Small intestine (tissue), 7 donors: ENCODE measurements at regions not wholly inside any gene's neighbourhood (a gene's known extent, or its start where the extent isn't known, plus 50 kb on each side); places are given as distances from the start of the nearest gene placed in this dataset.
"Not testable (repeated sequence)": the region's sequence is repeated elsewhere in the genome, so short reads cannot be mapped to it uniquely, and the experiment has no call there.

Experiments
- DNase-seq, 2 donors: peaks; one replicate each; pipeline versions ENCODE4 v3.0.0 to v3.0.0-alpha.2; 2013
- FAIRE-seq: peaks from 2 replicates; lab custom pipeline; 2012; peaks lifted over from hg19 to GRCh38; lab: Jason Lieb, UNC
- H3K27ac ChIP-seq, 3 donors: one replicate each; pipeline ENCODE4 v1.5.1; 2013; ENCODE audit warnings: low read length in 2 of 3, mild to moderate bottlenecking in 2 of 3, control low read depth in 1 of 3, inconsistent platforms in 1 of 3, low read depth in 1 of 3, moderate library complexity in 1 of 3
- H3K27me3 ChIP-seq, 3 donors: one replicate each; pipeline ENCODE4 v1.6.1; 2013; ENCODE audit warnings: low read length in 3 of 3, inconsistent platforms in 1 of 3; ENCODE audit not compliant: control insufficient read depth in 3 of 3, insufficient read depth in 3 of 3
- H3K36me3 ChIP-seq, 3 donors: one replicate each; pipeline ENCODE4 v1.6.1; 2013; ENCODE audit warnings: low read length in 3 of 3, inconsistent platforms in 1 of 3, low read depth in 1 of 3, mild to moderate bottlenecking in 1 of 3, moderate library complexity in 1 of 3; ENCODE audit not compliant: control insufficient read depth in 3 of 3, insufficient read depth in 2 of 3
- H3K4me1 ChIP-seq, 3 donors: one replicate each; pipeline ENCODE4 v1.6.1; 2013; ENCODE audit warnings: low read length in 2 of 3, inconsistent platforms in 1 of 3, low read depth in 1 of 3, mild to moderate bottlenecking in 1 of 3, moderate library complexity in 1 of 3; ENCODE audit not compliant: control insufficient read depth in 3 of 3, insufficient read depth in 2 of 3
- H3K4me3 ChIP-seq, 3 donors: one replicate each; pipeline ENCODE4 v1.5.1; 2013; ENCODE audit warnings: low read length in 3 of 3, control low read depth in 1 of 3, inconsistent platforms in 1 of 3, low read depth in 1 of 3, mild to moderate bottlenecking in 1 of 3, moderate library complexity in 1 of 3
- H3K9me3 ChIP-seq, 2 donors: one replicate each; pipeline ENCODE4 v1.6.1; 2013; ENCODE audit warnings: low read depth in 1 of 2, low read length in 1 of 2; ENCODE audit not compliant: control insufficient read depth in 2 of 2, insufficient read depth in 1 of 2
- WGBS, 3 donors: extraction: QIAGEN DNeasy Blood & Tissue Kit; methylation state at CpG; one replicate each; pipeline ENCODE4 v1.1.7; 2013; 5-methylcytosine and 5-hydroxymethylcytosine counted together
- donor health status: healthy with polysubstance abuse.
- donor health status: control.
- donor health status: control.
- donor health status: Bipolar disorder and iron deficiency.
- donor health status: healthy.

DNA sequence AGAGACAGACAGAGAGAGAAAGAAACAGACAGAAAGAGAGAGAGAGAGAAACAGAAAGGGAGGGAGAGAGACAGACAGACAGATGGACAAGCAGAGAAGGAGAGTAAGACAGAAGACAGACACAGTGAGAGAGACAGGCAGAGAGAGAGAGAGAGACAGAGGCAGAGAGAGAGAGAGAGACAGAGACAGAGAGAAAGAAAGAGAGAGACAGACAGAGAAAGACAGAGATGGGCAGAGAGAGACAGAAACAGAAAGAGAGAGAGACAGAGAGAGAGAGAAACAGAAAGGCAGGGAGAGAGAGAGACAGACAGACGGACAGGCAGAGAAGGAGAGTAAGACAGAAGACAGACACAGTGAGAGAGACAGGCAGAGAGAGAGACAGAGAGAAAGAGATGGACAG, 754.3 kb upstream of the DEFB115 start:
- not testable (repeated sequence) for DNase-seq, H3K4me3 ChIP-seq, H3K9me3 ChIP-seq, H3K36me3 ChIP-seq, H3K27ac ChIP-seq, H3K4me1 ChIP-seq, H3K27me3 ChIP-seq, FAIRE-seq
- WGBS, 3 donors, result 31 to 57% (median 40%) methylated on average over 1 of the region's 1 CpG

DNA sequence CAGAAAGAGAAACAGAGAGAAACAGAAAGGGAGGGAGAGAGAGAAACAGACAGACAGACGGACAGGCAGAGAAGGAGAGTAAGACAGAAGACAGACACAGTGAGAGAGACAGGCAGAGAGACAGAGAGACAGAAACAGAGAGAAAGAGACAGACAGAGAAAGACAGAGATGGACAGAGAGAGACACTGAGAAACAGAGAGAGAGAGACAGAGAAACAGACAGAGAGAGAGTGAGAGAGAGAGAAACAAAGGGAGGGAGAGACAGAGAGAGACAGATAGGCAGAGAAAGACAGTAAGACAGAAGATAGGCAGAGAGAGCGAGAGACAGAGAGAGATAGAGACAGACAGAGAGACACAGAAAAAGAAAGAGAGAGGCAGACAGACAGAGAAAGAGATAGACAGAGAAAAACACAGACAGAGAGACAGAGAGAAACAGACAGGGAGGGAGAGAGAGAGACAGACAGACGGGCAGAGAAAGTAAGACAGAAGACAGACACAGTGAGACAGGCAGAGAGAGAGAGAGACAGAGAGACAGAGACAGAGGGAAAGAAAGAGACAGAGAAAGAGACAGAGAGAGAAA, 753.4 kb upstream of the DEFB115 start:
- H3K4me1 ChIP-seq, result no peaks in the 10 kb centered on the region
- FAIRE-seq, result no peak
- 59 to 75% (median 69%) methylated on average over 3 of the region's 3 CpGs for WGBS, 3 donors

DNA sequence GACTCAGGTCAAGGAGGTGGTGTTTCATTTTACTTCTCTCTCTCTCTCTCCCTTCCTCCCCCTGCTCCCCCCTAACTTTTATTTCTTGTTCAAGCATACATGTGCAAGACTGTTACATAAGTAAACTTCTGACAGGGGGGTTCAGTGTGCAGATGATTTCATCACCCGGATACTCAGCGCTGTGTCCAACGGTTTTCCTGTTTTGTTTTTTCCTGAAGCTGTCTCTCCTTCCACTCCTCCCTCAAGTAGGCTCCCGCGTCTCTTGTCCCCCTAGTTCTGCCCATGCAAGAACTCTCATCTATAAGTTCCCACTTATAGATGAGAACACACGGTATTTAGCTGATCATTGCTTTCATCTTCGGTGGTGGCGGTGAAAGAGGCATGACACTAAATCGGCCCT, 751.9 kb upstream of the DEFB115 start:
- Histone ChIP-seq H3K4me1 (no peaks in the 10 kb centered on the region), H3K27me3 (no peaks in the 10 kb centered on the region), H3K27ac (no peak overlapping the region), H3K9me3 (peaks cover 0 to 14% of the 10 kb centered on the region in 2 donors), H3K36me3 (no peaks in the 10 kb centered on the region), H3K4me3 (no peak overlapping the region)
- 90 to 93% (median 91%) methylated on average over 9 of the region's 9 CpGs for WGBS, 3 donors
- DNase-seq (no peak), FAIRE-seq (no peak)

More for the DNA sequence above, 753.4 kb upstream of the DEFB115 start:
- H3K36me3 ChIP-seq, result no peaks in the 10 kb centered on the region
- peak in 1 of 2 donors; percentile 1 for DNase-seq
- no peaks in the 10 kb centered on the region for H3K27me3 ChIP-seq
- H3K4me3 ChIP-seq, result no peak overlapping the region
- no peak overlapping the region for H3K27ac ChIP-seq
- H3K9me3 ChIP-seq, result peaks cover 0 to 14% of the 10 kb centered on the region in 2 donors

DNA sequence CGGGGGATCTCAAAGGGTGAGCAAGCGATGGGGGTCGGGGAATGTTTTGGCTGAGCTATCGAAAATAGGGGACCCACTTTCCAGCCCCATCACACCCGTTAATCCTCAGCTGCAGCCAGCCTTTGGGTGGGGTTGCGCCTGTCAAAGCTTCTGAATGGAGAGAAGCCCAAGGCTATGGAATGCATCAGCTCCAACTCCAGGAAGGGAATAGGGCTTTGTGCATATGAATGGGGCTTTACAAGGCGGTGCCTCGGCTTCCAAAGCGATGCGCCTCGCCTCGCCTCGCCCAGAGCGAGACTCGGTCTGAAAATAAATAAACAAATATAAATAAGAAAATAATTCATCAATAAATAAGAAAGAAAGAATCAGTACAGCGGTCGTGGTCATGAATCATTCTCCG, 751.4 kb upstream of the DEFB115 start:
- FAIRE-seq (no peak), DNase-seq (no peak)
- H3K9me3 ChIP-seq, result peaks cover 0 to 16% of the 10 kb centered on the region in 2 donors
- H3K27ac ChIP-seq, result no peak overlapping the region
- no peaks in the 10 kb centered on the region for H3K4me1 ChIP-seq
- H3K27me3 ChIP-seq, result no peaks in the 10 kb centered on the region
- no peaks in the 10 kb centered on the region for H3K36me3 ChIP-seq
- H3K4me3 ChIP-seq, result no peak overlapping the region
- 74 to 90% (median 89%) methylated on average over 18 of the region's 18 CpGs for WGBS, 3 donors

- not testable (repeated sequence) for H3K36me3 ChIP-seq, H3K4me1 ChIP-seq, FAIRE-seq, DNase-seq, H3K27me3 ChIP-seq, H3K27ac ChIP-seq, H3K4me3 ChIP-seq
- peaks cover 0 to 27% of the 10 kb centered on the region in 2 donors for H3K9me3 ChIP-seq
- WGBS, 3 donors, result 92 to 94% (median 94%) methylated on average over 21 of the region's 21 CpGs
Measured at GRCh38 chr20:30508382-30508781, 749.1 kb upstream of the DEFB115 start.

- FAIRE-seq (no peak), DNase-seq (no peak)
- Histone ChIP-seq H3K36me3 (no peaks in the 10 kb centered on the region), H3K4me3 (no peak overlapping the region), H3K9me3 (peaks cover 0 to 27% of the 10 kb centered on the region in 2 donors), H3K27me3 (no peaks in the 10 kb centered on the region), H3K27ac (no peak overlapping the region), H3K4me1 (no peaks in the 10 kb centered on the region)
- 83 to 88% (median 85%) methylated on average over 39 of the region's 39 CpGs for WGBS, 3 donors
Measured at GRCh38 chr20:30511322-30512030, 746.0 kb upstream of the DEFB115 start.

DNA sequence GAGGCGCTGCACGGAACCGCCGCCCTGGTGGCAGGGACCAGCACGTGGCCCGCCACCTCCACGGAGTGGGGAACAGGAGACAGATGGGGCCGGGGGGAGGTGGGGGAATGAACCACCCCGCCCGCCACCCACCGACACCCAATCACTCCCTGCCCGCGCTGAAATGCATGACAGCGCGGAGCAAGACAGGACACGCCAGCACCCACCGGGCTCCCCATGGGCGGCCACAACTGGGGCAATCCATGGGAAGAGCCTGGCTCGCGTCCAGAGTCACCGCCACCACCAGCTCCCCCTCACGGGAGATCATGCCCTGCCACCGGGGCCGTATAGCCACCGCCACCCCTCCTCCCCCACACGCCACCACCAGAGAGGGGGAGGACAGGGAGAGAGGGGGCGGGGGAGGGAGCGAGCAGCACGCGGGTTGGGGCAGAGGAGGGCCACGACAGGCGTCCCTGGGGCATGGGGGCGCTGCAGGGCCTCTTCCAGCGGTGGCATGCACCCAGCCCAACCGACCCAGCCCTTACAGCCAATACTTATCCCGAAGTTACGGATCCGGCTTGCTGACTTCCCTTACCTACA, 744.3 kb upstream of the DEFB115 start:
- no peak overlapping the region for H3K27ac ChIP-seq
- peaks cover 0 to 19% of the 10 kb centered on the region in 2 donors for H3K9me3 ChIP-seq
- DNase-seq (no peak), FAIRE-seq (no peak)
- no peaks in the 10 kb centered on the region for H3K36me3 ChIP-seq
- no peaks in the 10 kb centered on the region for H3K4me1 ChIP-seq
- no peaks in the 10 kb centered on the region for H3K27me3 ChIP-seq
- no peak overlapping the region for H3K4me3 ChIP-seq
- 92 to 96% (median 93%) methylated on average over 34 to 38 of the region's 38 CpGs for WGBS, 3 donors

- 92 to 95% (median 95%) methylated on average over 13 of the region's 13 CpGs for WGBS, 3 donors
- H3K4me3 ChIP-seq, H3K27ac ChIP-seq, H3K4me1 ChIP-seq, H3K27me3 ChIP-seq, FAIRE-seq, H3K36me3 ChIP-seq, DNase-seq: not testable (repeated sequence)
- H3K9me3 ChIP-seq, result peaks cover 0 to 17% of the 10 kb centered on the region in 2 donors
Measured at GRCh38 chr20:30515915-30516314, 741.5 kb upstream of the DEFB115 start.
